NCI-H1436 (cell line): ENCODE measurements at regions not wholly inside any gene's neighbourhood (a gene's known extent, or its start where the extent isn't known, plus 50 kb on each side); places are given as distances from the start of the nearest gene placed in this dataset.

Source experiments
- DNase-seq: peaks from one replicate; lab custom pipeline; 2025; lab: John Stamatoyannopoulos, UW

DNA sequence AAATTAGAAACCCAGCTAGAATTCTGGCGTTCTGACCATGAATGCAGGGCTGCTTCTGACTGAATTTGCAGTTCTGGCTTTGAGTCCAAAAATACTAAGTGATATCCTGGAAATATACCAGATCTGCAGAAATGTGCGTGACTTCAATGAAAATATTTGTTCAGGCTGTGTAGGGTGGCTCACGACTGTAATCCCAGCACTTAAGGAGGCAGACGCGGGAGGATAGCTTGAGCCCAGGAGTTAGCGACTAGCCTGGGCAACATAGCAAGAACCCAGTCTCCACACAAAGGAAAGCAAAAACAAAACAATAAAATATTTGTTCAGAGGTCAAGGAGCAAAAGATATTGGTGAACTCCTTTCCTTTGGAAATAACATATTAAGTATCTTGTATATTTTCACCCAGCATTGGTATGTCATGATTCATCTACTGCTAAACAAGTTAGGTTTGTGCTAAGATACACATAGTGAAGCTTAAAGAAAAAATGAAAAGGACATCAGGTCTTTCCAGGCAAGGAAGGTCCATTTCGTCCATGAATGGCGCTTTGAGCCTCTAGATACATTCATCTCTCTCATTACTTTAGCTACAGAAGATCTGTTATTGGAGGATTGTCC lies 239.2 kb downstream of the CMPK2 start:
- DNase-seq: no peak

DNA sequence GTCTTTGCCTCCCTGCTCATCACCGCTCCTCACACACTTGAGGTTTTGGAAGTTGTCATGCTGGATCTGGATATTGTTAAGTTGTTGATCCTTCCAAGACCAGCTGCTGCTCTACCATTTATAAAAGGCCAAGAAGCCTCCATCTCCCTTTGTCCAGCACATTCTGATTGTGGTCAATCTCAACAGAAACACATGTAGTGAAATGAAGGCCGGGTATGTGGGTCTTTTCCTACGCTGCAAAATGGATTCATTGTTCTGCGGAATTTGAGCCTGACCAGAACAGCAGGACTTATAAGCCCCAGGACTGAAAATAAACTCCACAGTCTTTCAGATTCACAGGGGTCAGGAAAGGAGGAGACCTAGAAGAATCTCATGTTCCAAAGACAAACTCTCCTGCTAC lies 238.4 kb downstream of the CMPK2 start:
- DNase-seq: no peak

DNA sequence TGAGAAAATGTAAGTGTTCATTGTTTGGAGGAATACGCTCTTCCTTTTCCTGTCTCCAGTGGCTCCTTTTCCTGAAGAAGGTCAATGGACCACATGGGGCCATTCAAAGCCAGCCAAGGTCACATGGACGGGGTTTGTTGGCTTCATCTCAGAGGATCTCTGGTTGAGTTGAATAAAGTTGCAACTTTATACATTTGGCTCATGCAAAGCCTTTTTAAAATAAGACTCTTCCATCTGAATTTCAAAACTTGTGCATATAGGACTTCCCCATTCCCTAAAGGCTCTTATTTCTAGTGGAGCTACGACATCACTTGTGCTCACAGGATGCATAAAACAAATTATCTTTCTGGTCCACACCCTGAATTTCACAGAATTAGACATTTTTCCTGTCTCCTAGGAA lies 235.5 kb downstream of the CMPK2 start:
- no peak for DNase-seq

DNA sequence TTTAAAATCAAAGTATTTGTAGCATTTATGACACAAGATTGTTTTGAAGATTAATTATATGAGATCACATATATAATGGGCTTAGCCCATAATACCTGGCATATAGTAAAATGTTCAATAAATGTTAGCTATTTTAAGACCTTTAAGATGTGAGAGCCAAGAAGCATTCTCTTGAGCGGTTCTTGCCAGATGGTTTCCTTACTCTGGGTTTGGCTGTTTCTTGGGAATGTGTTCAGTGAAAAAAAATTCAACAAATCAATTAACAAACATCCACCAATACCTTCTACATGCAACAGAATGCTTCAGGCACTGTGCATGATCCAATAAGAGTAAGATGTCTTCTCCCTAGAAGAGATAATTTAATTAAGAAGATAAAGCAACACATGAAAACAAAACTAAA lies 230.4 kb downstream of the CMPK2 start:
- DNase-seq: no peak

DNA sequence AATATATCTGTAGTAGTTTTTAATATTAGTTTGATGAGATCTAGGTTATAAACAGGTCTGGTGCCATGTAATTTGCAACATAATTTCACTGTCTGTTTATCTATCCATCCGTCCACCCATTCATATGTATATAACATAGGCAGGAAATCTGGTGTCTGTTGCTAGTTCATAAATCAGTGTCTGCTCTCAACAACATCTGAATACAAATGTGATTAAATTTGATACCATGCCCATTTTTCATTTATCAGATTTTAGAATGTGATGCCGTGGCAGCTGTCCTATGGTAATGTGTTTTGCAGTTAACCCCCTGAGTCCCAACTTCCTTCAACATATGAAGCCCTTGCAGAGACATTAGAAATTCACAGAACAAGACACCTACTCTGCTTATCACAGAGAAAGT lies 228.4 kb downstream of the CMPK2 start:
- DNase-seq: no peak

DNA sequence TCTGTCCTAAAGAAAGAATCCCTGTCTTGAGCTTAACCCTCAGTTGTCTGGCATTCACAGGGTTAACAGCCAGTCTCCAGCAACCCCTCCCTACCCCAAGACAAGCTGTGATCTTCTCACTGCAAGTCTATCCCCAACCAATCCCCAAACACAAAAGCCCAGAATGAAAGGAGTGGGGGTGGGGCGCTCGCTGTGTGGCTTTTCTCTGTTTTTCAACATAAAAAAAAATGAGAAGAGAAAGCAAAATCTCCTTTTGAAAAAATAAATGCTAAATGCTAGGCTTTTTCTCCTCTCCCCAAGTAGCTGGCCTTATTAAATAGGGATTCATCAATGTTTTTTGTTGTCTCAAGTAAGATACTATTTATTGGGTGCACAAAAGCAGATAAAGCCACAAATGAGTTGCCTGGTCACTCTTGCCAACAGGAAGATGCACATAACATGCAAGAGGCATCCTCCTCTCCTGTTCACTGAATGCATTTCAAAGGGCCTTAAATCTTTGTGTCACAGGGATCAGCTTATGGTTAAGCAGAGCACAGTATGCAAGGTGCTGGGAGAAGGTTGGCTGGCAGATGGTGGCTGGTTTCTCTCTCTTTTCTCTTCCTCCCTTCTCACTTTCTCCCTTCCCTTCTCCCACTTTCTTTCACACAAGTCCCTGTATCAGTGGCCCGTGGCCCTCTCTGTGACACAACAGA lies 225.6 kb downstream of the CMPK2 start:
- no peak for DNase-seq

DNA sequence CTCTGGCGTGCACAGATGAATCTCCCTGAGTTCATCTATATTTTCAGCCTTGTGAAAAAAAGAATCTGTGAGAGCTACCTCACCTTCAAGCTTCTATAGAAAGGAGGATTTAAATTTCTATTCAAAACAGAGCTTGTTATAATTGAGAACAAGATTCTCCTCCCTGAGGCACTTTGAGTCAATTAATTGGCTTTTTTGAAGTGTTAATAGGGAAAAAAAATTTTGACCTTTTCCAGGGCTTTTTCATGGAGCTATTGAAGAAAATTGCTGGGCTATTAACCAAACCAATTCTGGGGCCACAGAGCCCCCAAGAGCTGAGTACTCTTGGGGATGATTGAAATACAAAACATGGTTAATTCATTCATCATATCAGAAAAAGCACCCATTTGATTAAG lies 225.1 kb downstream of the CMPK2 start:
- no peak for DNase-seq

DNA sequence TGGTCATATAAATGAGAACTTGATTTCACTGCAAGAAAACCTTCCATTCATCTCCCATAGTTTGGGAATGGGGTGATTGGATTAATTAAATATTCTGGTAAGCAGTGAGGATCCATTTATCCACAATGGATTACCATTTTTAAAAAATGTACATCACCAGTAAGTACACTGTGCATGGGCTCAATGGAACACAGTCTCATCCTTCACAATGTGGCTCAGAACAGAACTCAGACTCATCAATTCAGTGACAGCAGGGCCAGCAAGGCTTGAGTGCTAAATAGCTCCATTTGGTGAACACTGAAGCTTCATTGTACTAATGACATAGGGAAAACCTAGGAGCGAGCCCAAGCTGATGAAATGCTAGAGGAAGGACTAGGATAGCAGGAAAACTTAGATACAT lies 223.8 kb downstream of the CMPK2 start:
- DNase-seq: no peak

DNA sequence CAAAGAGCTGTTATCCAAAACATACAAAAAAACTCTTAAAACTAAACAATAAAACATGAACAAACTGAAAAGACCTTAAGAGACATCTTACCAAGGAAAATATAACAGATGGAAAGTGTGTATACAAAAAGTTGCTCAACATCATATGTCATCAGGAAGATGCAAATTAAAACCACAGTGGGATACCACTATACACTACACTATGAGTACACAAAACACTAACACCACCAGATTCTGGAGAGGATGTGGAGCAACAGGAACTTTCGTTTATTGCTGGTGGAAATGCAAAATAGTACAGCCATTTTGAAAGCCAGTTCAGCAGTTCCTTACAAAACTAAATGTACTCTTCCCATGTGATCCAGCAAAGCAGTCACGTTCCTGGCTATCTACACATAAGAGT lies 221.4 kb downstream of the CMPK2 start:
- DNase-seq: no peak

DNA sequence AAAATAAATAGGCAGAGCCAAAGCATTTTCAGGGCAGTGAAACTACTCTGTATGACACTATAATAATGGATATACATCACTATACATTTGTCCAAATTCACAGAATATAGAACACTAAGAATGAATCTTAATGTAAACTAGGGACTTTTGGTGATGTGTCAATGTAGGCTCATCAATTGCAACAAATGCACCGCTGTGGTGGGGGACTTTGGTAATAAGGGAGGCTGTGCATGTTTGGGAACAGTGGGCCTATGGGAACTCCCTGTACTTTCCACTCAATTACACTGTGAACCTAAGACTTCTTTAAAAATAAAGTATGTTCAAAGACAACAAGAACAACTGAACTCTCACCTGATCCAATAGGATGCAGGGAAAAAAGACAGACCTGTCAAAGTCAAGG lies 220.7 kb downstream of the CMPK2 start:
- no peak for DNase-seq

DNA sequence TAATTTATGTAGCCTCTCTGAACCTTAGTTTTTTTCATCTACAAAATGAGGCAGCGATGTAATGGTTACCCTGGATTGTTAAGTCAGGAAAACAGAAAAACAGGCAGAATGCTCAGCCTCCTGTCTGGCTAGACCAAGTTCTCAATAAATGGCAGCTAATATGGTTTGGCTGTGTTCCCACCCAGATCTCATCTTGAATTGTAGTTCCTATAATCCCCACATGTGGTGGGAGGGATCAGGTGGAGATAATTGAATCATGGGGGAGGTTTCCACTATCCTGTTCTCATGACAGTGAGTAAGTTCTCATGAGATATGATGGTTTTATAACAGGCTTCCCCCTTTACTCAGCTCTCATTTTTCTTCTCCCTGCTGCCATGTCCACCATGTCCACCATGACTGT lies 220.0 kb downstream of the CMPK2 start:
- no peak for DNase-seq

DNA sequence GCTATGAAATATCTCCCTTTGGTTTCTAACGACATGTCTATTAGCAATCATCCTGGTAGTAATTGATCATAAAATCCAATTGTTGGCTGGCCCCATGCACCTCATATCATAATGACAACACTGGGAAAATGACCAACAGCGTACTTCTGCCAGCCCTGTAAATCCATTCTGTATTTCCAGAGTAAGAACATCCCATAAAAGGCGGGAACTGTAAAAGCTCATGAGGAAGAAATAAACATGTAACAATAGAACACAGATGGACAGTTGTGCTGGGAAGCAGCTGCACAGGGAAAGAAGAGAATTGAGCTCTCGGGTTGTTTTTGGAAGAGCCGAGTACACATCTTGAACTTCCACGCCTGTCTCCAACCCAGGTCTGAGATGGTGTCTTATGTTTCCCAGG lies 218.7 kb downstream of the CMPK2 start:
- no peak for DNase-seq

DNA sequence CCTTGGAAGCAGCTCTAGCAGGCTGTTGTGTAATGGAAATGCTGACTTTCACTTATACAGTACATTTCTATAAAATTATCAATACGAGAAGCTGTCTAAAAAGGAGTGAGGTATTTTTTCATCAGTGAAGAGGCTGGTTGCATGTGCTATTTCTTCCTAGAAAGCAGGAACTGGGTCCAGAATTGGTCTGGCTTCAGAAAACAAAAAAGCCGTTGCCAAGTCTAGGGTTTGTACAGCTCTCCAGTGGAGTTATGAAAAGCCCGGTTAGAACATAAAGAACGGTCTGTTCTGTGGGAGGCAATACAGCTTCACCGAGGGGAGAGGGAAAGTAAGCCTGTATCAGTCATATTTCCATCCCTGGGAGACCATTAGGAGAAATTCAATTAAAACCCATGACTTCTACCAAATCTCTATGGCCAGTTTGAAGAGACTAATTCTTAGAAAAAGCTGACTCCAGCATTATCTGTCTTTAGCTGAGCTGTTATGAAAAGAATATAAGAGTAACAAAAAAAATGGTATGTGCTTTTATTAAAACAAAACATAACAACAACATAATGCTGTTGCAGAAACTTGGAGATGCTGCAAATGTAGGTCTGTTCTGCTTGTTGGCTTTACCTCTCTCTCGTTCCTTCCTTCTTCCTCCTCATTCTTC lies 217.0 kb downstream of the CMPK2 start:
- no peak for DNase-seq

DNA sequence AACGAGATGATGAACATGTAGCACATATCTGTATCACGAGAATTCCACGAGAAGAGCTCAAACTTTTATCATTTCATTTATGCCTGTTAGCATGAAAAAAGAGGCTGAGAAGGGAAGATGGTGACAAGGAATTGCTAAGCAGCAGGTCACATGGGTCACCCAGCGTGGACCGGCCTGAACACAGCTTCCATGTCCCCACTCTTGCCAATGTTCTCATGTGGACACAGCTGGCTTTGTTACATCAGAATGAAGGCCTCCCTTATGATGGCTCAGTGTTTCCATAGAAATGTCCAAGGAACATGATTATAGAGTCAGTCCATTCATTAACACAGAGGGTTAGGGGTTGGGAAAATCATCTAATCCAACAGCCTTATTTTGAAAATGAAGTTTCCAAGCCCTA lies 215.4 kb downstream of the CMPK2 start:
- DNase-seq: no peak

DNA sequence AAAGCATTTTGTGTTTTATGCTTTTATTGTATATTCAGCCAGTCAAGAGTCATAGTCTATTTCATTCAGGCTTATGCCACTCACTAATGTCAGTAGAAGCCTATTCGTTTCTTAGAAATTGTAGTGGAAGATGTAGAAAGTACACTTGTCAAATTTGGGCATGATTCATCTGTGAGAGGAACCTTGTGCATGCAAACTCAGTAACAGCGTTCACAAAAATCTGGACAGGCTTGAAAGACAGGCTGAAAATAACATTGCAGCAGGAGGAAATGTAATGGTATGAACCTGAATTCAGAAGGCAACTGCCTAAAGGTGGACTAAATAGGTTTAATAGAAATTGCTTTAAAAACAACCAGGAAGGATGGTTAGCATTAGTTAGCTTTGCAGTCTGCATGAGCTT lies 213.5 kb downstream of the CMPK2 start:
- DNase-seq: no peak

DNA sequence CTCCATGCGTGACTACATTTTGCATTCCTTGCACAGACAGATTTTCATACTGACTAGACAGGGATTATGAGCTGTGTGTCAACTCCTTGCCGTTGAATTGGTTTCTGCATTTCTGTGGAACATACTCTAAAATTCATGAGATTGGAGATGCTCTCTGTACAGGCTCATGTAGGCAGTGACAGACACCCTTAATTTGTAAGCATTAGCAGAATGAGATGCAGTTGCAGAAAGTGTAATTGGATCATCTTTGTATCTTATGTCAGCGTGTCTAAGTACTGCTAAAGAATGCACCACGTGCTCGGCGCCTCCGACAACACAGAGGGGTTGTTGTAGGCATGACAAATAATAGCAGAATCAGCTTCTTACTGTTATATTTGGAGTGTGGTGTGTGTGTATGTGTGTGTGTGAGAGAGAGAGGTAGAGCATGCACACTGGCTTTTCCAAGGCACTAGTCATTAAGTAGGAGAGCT lies 212.4 kb downstream of the CMPK2 start:
- no peak for DNase-seq

DNA sequence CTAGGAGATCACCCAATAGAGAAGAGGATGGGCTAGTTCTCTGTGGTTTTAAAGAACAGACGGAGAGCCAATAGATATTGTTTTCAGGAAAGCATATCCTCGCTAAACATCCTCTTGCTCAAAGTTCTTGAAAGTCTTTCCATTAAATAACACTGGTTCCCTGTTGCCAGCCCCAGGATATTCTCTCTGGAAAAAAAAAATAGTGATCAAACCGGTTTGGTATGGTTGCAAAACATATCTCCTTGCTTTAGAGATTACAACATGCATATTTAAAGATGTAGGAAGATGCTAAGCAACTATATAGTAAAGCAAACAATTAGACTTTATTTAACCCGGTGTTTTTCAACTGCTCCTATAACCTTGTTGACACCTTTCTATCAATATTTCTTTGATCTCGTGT lies 211.4 kb downstream of the CMPK2 start:
- DNase-seq: no peak

DNA sequence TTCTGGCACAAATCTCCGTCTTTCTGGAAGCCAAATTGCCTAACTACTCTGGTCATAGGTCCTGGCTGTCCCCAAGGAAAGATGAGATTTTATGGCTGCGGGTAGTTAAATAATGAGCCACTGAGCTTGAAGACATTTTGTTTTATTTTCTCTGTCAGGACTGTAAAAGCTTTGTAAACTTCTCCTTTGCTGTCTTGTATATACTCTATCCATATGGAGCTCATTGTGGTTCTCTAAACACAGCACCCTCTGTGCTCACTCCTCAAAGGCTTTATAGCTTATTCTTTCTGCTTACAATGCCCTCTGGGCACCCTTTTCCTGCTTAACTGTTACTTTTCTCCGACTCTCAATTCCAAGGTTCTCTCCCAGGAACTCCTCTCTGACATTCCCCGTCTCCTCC lies 209.1 kb downstream of the CMPK2 start:
- no peak for DNase-seq

DNA sequence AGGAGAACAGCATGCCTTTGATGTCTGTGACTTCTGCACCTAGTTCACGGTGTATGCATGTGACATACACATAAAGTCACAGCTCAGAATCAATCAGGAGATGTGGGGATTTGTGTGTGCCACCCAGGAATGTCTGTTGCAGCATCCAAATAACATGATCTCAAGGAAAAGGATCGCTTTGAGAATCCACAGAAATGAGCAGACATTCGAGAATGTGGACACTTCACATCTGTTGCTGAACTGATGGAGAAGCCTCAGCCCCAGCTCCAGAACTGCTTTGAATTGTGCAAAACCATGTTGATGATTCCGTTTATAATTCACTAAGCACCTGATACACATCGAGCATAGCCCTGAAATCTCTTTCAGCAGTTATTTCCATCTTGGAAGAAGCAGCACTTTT lies 208.6 kb downstream of the CMPK2 start:
- no peak for DNase-seq

DNA sequence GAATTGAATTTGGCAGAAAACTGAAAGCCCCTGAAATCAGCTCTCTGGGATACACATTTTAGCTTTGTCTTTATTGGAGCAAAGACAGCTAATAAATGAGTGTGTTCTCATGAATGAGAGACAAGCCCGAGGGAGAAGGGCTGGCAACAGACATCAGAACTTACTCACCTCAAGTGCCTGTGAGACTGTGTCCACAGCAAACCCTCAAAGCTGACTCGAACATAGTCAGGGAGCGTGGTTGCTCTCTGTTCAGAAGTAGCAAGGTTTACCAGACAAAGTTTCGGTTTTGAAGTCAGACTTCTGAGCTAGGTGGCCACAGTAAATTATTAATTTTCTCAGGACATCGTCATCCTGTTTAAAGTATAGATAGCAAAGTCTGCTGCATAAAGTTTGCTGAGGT lies 207.9 kb downstream of the CMPK2 start:
- no peak for DNase-seq

DNA sequence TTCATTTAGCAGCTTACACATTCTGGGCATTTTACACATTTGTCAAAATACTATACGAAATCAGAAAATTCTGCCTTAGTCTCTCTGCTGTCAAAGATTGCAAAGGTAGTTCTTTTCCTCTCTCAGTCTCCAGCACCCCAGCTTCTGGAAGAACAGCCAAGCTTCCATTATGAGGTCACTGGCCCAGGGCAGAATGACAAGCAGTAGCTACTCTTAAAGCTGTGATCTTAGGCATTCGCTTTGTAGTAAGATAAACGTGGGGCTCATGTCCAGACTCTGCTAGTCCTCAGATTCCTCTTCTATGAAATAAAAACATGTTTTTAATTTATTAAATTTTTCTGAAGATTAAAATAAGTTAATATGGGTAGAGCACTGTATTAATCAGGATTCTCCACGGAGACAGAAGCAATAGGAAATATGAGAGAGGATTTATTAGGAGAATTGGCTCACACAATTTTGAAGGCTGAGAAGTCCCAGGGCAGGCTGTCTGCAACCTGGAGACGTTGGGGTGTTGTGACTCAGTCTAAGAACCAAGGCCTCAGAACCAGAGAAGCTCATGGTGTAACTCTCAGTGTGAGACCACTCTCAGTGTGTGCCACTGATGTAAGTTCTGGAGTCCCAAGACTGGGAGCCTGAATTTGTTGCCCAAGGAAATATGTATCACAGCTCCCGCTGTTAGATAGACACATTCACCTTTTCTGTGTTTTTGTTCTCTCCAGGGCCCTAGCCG lies 201.2 kb downstream of the CMPK2 start:
- DNase-seq: no peak

DNA sequence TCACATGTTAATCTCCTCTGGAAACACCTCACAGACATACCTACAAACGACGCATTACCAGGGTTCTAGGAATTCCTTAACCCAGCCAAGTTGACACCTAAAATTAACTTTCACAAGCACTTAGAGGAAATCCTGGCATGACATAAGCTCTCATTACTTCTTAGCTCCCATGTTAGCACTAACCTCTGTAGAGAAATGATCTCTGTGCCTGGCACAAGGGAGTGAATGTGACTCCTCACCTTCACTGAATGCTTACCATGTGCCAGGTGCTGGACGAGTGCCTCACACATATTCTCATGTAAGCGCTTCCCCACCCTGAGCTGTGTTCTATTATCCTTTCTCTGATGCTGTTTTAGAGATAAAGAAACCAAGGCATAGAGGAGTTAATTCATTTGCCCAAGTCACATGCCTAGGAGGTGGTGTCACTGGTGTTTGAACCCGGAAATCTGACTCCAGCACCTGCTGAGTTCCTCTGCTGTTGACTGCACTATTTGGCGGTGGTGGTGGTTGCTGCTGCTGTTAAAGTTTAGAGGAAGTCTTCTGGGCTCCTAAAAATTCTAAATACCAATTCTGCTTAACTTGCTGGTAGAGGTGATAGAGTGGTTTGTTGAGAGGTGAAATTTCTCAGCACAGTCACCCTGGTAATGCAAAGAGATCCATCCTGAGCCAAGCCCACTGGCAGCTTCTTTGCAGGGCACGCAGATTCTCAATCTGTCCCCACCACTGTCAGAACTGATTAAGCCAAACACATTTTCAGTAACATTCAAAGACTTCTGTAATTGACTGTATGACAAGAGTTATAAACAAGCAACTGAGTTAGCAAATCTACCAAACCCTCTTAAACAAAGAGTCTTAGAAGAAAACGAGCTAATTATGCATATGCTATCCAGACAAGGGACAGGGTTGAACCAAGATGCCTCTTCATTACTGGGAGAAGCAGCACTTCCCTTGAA lies 200.3 kb downstream of the CMPK2 start:
- no peak for DNase-seq
